ENCODE measurements at regions not wholly inside any gene's neighbourhood (a gene's known extent, or its start where the extent isn't known, plus 50 kb on each side); places are given as distances from the start of the nearest gene placed in this dataset.

DNA sequence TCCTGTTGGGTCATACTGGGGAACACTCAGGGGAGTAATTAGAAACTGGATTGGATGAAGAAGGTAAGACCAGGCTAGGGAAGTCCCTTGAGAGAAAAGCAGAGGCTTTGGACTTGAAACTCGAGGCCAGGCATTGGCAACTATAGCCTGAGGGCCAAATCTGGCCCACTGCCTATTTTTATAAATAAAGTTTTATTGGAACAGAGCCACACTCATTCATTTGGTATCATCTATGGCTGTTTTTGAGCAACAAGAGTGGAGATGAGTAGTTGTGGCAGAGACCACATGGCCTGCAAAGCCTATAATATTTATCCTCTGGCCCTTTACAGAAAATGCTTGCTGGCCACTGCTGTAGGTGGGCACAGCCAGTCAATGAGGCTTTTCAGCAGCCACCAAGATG, 301.4 kb downstream of the UACA start:
- intact Hi-C loops (cut with DNase I; ENCODE audit: low total_unique reads): loop anchor here (10.0 kb wide), 1 partner anchor 87 kb away; no protein-coding TSS in a partner anchor
- H3K27me3 ChIP-seq: no peaks in the 10 kb centered on the region
- H3K9me3 ChIP-seq: no peaks in the 10 kb centered on the region
- no peak for TF ChIP-seq POLR2AphosphoS5 (IDR thresholded peaks at IDR 0.05)
- TF ChIP-seq POLR2A (IDR thresholded peaks at IDR 0.05): no peak
- TF ChIP-seq, protein P1, sequence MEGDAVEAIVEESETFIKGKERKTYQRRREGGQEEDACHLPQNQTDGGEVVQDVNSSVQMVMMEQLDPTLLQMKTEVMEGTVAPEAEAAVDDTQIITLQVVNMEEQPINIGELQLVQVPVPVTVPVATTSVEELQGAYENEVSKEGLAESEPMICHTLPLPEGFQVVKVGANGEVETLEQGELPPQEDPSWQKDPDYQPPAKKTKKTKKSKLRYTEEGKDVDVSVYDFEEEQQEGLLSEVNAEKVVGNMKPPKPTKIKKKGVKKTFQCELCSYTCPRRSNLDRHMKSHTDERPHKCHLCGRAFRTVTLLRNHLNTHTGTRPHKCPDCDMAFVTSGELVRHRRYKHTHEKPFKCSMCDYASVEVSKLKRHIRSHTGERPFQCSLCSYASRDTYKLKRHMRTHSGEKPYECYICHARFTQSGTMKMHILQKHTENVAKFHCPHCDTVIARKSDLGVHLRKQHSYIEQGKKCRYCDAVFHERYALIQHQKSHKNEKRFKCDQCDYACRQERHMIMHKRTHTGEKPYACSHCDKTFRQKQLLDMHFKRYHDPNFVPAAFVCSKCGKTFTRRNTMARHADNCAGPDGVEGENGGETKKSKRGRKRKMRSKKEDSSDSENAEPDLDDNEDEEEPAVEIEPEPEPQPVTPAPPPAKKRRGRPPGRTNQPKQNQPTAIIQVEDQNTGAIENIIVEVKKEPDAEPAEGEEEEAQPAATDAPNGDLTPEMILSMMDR (IDR thresholded peaks at IDR 0.05): no peak
- H3K36me3 ChIP-seq: no peaks in the 10 kb centered on the region
- H3K4me1 ChIP-seq: no peaks in the 10 kb centered on the region
- H3K4me3 ChIP-seq: no peak overlapping the region
- H3K27ac ChIP-seq: peak overlapping the region in 1 of 2 donors; percentile 51
- no peak for DNase-seq (ENCODE audit: low spot score in 2 of 2)

DNA sequence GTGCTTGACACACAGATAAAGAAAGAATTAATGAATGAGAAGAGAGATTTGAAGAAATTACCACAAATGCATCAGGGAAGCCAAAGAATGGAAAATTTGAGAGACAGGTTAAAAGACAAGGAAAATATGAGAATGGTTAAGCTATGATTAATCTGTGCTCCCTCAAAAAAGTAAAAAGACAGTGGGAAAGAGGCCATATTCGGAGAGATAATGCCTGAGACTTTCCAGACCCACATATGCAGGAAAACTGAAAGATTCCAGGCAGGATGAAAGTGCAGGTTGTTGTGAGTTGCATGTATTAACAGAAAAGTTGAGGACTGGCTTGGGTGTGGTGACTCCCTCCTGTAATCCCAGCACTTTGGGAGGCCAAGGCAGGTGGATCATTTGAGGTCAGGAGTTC, 302.3 kb downstream of the UACA start:
- no peak for DNase-seq (ENCODE audit: low spot score in 2 of 2)
- Histone ChIP-seq H3K27me3 (no peaks in the 10 kb centered on the region), H3K27ac (no peak overlapping the region), H3K4me1 (no peaks in the 10 kb centered on the region), H3K9me3 (no peaks in the 10 kb centered on the region), H3K4me3 (no peak overlapping the region), H3K36me3 (no peaks in the 10 kb centered on the region)
- TF ChIP-seq, protein P1 (IDR thresholded peaks at IDR 0.05): no peak
- TF ChIP-seq POLR2A (IDR thresholded peaks at IDR 0.05) (no peak), POLR2AphosphoS5 (IDR thresholded peaks at IDR 0.05) (no peak)
- intact Hi-C loops (cut with DNase I; ENCODE audit: low total_unique reads): loop anchor here (10.0 kb wide), 1 partner anchor 86 kb away; no protein-coding TSS in a partner anchor

DNA sequence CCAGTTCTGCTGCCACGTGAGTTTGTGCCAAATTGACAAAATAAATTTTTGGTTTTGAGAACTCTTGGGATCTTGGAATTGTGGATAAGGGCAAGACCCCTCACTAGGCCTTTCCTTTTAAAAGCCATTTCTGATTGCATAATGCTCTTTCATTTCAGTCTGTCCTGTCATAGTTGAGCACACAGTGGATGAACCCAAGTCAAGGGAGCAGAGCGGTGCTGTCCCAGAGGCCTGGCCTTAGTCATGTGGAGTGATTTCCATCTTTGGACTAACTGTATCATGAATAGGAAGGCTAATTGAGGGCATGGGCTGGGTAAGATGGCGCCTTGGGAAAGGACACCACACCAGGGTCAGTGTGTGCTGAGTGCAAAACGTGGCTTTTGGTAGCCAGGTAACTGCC, 304.0 kb downstream of the UACA start:
- intact Hi-C loops (cut with DNase I; ENCODE audit: low total_unique reads): no loop called here
- no peak for DNase-seq (ENCODE audit: low spot score in 2 of 2)
- no peaks in the 10 kb centered on the region for H3K27me3 ChIP-seq

DNA sequence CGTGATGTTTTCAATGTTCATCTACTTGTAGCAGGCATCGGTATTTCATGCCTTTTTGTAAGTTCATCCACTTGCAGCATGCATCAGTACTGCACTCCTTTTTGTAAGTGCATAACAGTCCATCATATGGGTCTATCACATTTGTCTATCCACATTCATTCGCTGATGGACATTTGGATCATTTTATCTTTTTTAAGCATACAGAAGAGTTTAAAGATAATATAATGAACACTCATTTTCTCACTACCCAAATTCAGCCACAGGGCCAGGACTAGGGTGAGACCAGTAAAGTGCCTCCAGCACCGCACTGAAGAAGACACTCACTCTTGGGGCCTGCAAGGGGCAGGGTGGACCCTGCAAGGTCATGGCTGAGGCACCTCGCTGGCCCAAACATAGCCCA, 309.6 kb downstream of the UACA start:
- no peaks in the 10 kb centered on the region for H3K9me3 ChIP-seq
- no peak for DNase-seq (ENCODE audit: low spot score in 2 of 2)
- H3K27me3 ChIP-seq: no peaks in the 10 kb centered on the region
- H3K27ac ChIP-seq: no peak overlapping the region
- no peaks in the 10 kb centered on the region for H3K36me3 ChIP-seq
- intact Hi-C loops (cut with DNase I; ENCODE audit: low total_unique reads): no loop called here
- no peaks in the 10 kb centered on the region for H3K4me1 ChIP-seq
- no peak overlapping the region for H3K4me3 ChIP-seq
- TF ChIP-seq POLR2A (IDR thresholded peaks at IDR 0.05) (no peak), POLR2AphosphoS5 (IDR thresholded peaks at IDR 0.05) (no peak)
- TF ChIP-seq, protein P1 (IDR thresholded peaks at IDR 0.05): no peak

More for the DNA sequence above, 304.0 kb downstream of the UACA start:
- no peaks in the 10 kb centered on the region for H3K36me3 ChIP-seq
- peak overlapping the region in 1 of 2 donors; percentile 38 for H3K27ac ChIP-seq
- no peaks in the 10 kb centered on the region for H3K4me1 ChIP-seq
- TF ChIP-seq POLR2AphosphoS5 (IDR thresholded peaks at IDR 0.05): no peak
- no peak for TF ChIP-seq POLR2A (IDR thresholded peaks at IDR 0.05)
- TF ChIP-seq, protein P1 (IDR thresholded peaks at IDR 0.05): no peak
- no peaks in the 10 kb centered on the region for H3K9me3 ChIP-seq
- H3K4me3 ChIP-seq: no peak overlapping the region

DNA sequence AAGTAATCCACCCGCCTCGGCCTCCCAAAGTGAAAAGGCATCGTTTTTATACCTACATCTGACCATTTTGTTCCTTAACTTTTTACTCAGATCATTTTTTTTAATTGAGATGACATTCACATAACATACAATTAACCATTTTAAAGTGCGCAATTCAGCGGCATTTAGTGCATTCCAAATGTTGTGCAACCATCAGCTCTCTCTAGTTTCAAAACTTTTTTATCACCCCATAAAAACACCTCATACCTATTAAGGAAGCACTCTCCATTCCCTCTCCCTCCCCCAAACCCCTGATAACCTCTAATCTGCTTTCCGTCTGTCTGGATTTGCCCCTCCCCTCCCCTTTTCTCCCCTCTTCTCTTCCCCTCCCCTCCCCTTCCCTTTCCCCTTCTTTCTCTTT, 310.1 kb downstream of the UACA start:
- intact Hi-C loops (cut with DNase I; ENCODE audit: low total_unique reads): no loop called here
- Histone ChIP-seq H3K9me3 (no peaks in the 10 kb centered on the region), H3K36me3 (no peaks in the 10 kb centered on the region), H3K4me3 (no peak overlapping the region), H3K27ac (no peak overlapping the region), H3K27me3 (no peaks in the 10 kb centered on the region), H3K4me1 (no peaks in the 10 kb centered on the region)
- no peak for DNase-seq (ENCODE audit: low spot score in 2 of 2)
- TF ChIP-seq, protein P1 (IDR thresholded peaks at IDR 0.05): no peak
- TF ChIP-seq POLR2A (IDR thresholded peaks at IDR 0.05) (no peak), POLR2AphosphoS5 (IDR thresholded peaks at IDR 0.05) (no peak)
